ENCODE measurements at regions not wholly inside any gene's neighbourhood (a gene's known extent, or its start where the extent isn't known, plus 50 kb on each side); places are given as distances from the start of the nearest gene placed in this dataset. TPM values are rescaled to one million over a fixed set of nuclear protein-coding genes. Genes with fewer than 3 reads are reported as not detected.

- WGBS (ENCODE audit: low lambda C conversion rate, missing lambda C conversion rate) = 91% methylated on average over 3 of the region's 3 CpGs
- Histone ChIP-seq H3K27me3 (no peaks in the 10 kb centered on the region), H3K36me3 (replicated peaks; ENCODE audit: insufficient read depth, low read depth) (no peaks in the 10 kb centered on the region), H3K4me2 (peak overlapping the region; percentile 43), H4K20me1 (ENCODE audit: insufficient read depth, poor library complexity, severe bottlenecking) (no peaks in the 10 kb centered on the region), H3K27ac (peak overlapping the region; percentile 73), H3K79me2 (no peaks in the 10 kb centered on the region), H2AFZ (no peak overlapping the region), H3K9me2 (replicated peaks; ENCODE audit: insufficient read depth) (no peaks in the 10 kb centered on the region), H3K4me1 (ENCODE audit: insufficient read depth) (no peaks in the 10 kb centered on the region), H3K4me3 (no peak overlapping the region), H3K9me3 (ENCODE audit: low read depth) (no peaks in the 10 kb centered on the region)
- peak; percentile 19 for DNase-seq (ENCODE audit: low spot score)
- TF ChIP-seq EZH2phosphoT487 (IDR thresholded peaks at IDR 0.05; ENCODE audit: low read depth, severe bottlenecking, unreplicated experiment) = no peak
- no peak for TF ChIP-seq CTCF (IDR thresholded peaks at IDR 0.05; ENCODE audit: poor library complexity)
- no peak for TF ChIP-seq EZH2 (IDR thresholded peaks at IDR 0.05; ENCODE audit: borderline replicate concordance)
Measured at GRCh38 chr13:103130681-103131210, 64.5 kb upstream of the SLC10A2 start.

DNA sequence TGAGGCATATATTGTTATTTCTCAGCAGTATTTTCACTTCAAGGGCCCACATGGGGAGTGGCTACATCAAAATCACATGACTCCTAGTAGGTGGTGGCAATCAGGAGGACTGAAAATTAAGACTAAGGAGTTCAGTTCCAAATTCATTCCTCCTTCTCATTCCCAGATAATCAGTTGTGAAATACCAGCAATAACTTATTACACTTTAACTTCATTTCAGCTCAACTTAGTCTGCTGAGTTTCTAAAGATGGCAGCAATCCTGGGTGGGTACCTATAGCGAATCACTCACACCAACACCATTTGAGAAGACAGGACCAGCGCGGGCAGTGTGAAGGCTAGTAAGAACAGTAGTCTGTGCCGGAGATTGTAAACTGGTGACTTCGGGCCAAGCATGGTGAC, 63.9 kb upstream of the SLC10A2 start:
- H3K36me3 ChIP-seq (replicated peaks; ENCODE audit: insufficient read depth, low read depth) = no peaks in the 10 kb centered on the region
- H3K79me2 ChIP-seq = no peaks in the 10 kb centered on the region
- peak overlapping the region; percentile 73 for H3K27ac ChIP-seq
- 91% methylated on average over 5 of the region's 5 CpGs for WGBS (ENCODE audit: low lambda C conversion rate, missing lambda C conversion rate)
- H3K4me1 ChIP-seq (ENCODE audit: insufficient read depth) = no peaks in the 10 kb centered on the region
- peak overlapping the region; percentile 43 for H3K4me2 ChIP-seq
- H3K4me3 ChIP-seq = no peak overlapping the region
- H3K27me3 ChIP-seq = no peaks in the 10 kb centered on the region
- TF ChIP-seq EZH2phosphoT487 (IDR thresholded peaks at IDR 0.05; ENCODE audit: low read depth, severe bottlenecking, unreplicated experiment) (no peak), EZH2 (IDR thresholded peaks at IDR 0.05; ENCODE audit: borderline replicate concordance) (no peak), CTCF (IDR thresholded peaks at IDR 0.05; ENCODE audit: poor library complexity) (no peak)
- H3K9me3 ChIP-seq (ENCODE audit: low read depth) = no peaks in the 10 kb centered on the region
- DNase-seq (ENCODE audit: low spot score) = no peak
- no peaks in the 10 kb centered on the region for H4K20me1 ChIP-seq (ENCODE audit: insufficient read depth, poor library complexity, severe bottlenecking)
- peak overlapping the region; percentile 31 for H2AFZ ChIP-seq
- no peaks in the 10 kb centered on the region for H3K9me2 ChIP-seq (replicated peaks; ENCODE audit: insufficient read depth)

Small RNA genes lying in the stretch of these regions (small RNA-seq; reads per million reads assigned to genes)
- not detected for gene RF00402
- not detected for gene RF02090
- not detected for gene RF02091
- not detected for gene RNA5SP38

Data from hepatocyte (in vitro differentiated cells).